GM12864 (cell line): ENCODE measurements at regions not wholly inside any gene's neighbourhood (a gene's known extent, or its start where the extent isn't known, plus 50 kb on each side); places are given as distances from the start of the nearest gene placed in this dataset.
"Not testable (repeated sequence)": the region's sequence is repeated elsewhere in the genome, so short reads cannot be mapped to it uniquely, and the experiment has no call there.

ENCODE experiments used
- DNase-seq: peaks from one replicate; pipeline ENCODE4 v3.0.0-alpha.2; 2011; ENCODE audit warnings: low read depth
- H3K4me3 ChIP-seq: 2 replicates; pipeline ENCODE4 v1.5.1; 2011; ENCODE audit warnings: mild to moderate bottlenecking, low read depth, low read length, control low read depth
- TF ChIP-seq, protein P1 (sequence below): IDR thresholded peaks from 2 replicates; pipeline ENCODE4 v1.5.1; 2011; ENCODE audit warnings: low read depth, mild to moderate bottlenecking, moderate library complexity, low read length, control low read depth, inconsistent platforms; ENCODE audit errors: missing control alignments

DNA sequence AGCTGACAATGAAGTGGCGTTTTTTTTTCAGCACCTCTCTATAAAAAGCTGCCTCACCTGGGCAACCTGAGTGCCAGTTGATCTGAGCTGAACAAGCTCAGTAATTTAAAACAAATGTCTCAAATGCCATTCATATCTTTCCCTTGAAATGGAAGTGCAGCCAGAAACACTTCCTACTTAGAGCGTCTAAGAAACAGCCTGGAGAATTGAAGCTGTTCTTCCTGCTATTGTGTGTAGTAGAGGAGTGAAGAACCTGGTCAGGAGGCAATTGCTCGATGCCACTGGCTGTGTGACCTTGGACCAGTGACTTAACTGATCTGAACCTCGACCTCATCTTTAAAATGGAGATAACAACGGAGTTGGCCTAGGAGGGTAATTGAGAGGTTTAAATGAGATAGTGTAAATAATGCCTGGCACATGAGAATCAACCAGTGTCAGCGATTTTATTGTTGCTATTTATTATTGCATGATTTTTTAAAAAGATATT lies 95.4 kb upstream of the FOXQ1 start:
- TF ChIP-seq, protein P1, sequence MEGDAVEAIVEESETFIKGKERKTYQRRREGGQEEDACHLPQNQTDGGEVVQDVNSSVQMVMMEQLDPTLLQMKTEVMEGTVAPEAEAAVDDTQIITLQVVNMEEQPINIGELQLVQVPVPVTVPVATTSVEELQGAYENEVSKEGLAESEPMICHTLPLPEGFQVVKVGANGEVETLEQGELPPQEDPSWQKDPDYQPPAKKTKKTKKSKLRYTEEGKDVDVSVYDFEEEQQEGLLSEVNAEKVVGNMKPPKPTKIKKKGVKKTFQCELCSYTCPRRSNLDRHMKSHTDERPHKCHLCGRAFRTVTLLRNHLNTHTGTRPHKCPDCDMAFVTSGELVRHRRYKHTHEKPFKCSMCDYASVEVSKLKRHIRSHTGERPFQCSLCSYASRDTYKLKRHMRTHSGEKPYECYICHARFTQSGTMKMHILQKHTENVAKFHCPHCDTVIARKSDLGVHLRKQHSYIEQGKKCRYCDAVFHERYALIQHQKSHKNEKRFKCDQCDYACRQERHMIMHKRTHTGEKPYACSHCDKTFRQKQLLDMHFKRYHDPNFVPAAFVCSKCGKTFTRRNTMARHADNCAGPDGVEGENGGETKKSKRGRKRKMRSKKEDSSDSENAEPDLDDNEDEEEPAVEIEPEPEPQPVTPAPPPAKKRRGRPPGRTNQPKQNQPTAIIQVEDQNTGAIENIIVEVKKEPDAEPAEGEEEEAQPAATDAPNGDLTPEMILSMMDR, result no peak
- DNase-seq, result no peak
- H3K4me3 ChIP-seq, result no peak overlapping the region

DNA sequence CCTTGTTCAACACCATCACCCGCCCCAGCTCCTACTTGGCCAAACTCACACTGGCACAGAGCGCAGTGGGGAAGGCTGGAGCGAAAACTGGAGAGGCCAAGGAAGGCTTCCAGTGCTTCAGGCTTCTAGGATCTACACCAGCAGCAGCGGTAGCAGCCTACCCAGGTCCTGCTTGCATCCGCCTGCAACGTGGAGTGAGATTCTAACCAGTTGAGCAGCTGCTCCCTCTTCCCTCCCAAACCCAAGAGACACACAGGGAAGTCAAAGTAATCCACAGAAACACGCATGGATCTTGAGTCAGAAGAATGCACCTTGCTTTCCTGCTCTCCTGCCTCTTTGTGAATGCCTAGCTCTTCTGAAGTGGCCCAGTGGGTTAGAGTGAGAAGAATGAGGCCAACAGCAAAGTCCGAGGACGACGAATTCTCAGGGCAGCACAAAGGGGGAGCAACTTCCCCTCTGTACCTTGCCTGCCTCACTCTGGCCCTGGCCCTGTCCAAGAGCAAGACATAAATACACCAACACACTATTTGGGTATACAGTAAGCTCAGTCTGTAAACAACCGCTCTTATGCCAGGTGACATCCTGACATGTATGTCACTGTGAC lies 95.9 kb upstream of the FOXQ1 start:
- no peak overlapping the region for H3K4me3 ChIP-seq
- no peak for DNase-seq
- TF ChIP-seq, protein P1, result no peak

DNA sequence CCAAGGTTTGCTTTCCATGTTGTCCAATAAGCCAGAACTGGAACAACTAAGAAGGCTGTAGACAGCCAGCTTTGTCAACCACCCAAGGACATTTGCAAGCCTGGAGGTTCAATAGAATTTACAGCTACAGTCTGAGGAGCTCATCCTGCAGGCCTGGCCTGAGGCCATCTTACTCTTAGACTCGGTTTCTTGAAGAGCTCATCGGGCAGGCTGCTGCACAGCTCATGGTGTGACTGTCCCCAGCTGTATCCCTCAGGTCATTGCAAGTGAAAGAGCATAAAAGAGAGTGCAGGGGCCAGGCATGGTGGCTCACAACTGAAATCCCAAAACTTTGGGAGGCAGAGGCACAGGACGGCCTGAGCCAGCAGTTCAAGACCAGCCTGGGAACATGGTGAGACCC lies 96.9 kb upstream of the FOXQ1 start:
- TF ChIP-seq, protein P1, result no peak
- no peak overlapping the region for H3K4me3 ChIP-seq

DNA sequence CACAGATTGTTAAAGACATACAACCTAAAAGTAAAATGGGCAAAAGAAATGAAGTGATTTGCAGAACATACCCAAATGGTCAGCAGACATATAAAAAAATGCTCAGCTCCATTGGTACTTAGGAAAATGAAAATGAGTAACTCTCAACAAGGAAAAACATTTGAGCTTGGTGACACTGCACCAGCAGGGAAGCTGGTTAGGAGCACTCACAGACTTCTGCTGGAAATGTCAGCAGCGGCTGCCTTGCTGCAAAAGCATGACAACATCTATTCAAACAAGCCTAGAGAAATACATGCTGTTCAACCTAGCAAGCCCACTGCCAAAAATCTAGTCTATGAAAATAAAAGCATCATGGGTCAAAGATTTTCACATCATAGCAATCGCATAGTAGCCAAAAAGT lies 99.0 kb upstream of the FOXQ1 start:
- TF ChIP-seq, protein P1, result no peak

More for the DNA sequence above, 96.9 kb upstream of the FOXQ1 start:
- DNase-seq, result no peak

DNA sequence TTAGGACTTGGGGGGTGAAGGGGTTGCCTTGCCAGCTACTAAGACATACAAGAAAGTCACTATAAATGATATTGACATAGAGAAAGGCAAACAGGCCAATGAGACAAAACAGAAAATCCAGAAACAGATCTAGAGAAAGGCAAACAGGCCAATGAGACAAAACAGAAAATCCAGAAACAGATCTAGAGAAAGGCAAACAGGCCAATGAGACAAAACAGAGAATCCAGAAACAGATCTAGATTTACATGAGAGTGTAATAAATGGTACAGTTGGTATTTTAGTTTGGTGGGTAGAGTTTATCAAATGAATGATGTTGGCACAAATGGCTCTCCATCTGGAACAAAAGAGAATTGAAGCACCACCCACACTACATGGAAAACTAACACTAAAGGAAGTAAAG lies 99.8 kb upstream of the FOXQ1 start:
- not testable (repeated sequence) for H3K4me3 ChIP-seq, DNase-seq

More for the DNA sequence above, 99.0 kb upstream of the FOXQ1 start:
- DNase-seq, result no peak
- no peak overlapping the region for H3K4me3 ChIP-seq

DNA sequence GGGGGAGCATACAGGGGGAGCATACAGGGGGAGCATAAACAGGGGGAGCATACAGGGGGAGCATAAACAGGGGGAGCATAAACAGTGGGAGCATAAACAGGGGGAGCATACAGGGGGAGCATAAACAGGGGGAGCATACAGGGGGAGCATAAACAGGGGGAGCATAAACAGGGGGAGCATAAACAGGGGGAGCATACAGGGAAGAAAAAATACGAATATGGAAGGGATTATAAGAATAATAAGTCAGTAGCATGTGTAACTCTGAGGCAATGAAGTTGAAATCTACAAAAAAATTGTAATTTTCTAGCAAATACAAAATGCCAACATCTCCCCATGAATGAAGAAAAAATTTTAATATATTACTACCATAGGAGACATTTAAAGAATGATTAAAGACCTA lies 101.3 kb upstream of the FOXQ1 start:
- H3K4me3 ChIP-seq, DNase-seq: not testable (repeated sequence)

DNA sequence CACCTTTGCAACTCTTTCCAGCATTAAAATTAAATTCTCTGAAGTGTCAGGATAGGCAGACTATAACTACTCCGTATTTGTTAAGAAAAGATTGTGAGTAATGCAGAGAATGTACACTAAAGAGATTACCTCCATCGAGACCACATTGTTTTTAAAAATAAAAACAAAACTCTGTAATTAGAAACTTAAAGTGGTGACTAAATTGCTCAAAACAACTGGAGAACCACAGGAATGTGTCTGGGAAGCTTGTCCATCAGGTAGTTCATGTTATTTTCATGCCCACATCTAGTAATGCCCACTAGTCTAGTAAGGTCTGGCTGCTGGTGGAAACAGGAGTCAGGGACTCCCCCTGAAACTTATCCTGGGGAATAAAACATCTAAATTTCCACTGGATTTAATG lies 103.0 kb upstream of the FOXQ1 start:
- TF ChIP-seq, protein P1, result no peak
- no peak for DNase-seq
- no peak overlapping the region for H3K4me3 ChIP-seq

DNA sequence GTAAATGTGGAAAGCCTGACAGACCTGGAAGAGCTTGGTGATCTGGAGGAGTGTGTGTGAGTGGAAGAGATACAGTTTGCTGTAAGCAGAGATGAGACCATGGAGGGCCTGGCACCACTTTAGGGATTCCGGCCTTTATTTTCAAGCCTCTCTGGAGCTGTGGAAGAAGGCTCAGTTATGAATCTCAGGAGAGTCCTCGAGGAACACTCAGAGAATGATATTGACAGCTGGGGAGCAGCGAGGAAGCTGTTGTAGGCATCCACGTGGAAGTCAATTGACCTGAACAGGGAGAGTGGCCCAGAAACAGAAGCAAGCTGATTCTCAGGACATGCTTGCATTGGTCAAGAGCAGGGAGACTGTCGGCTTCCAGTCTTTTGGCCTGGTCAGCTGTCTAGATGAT lies 108.4 kb upstream of the FOXQ1 start:
- TF ChIP-seq, protein P1, result no peak
- H3K4me3 ChIP-seq, result no peak overlapping the region
- no peak for DNase-seq
